Esophagus squamous epithelium (tissue), 4 donors: ENCODE measurements at regions not wholly inside any gene's neighbourhood (a gene's known extent, or its start where the extent isn't known, plus 50 kb on each side); places are given as distances from the start of the nearest gene placed in this dataset.

Experiments used
- CTCF ChIP-seq, 6 experiments: fragments of 450-650 bp in 4 of 6; fragments of 200-600 bp in 2 of 6; sonication (generic) in 2 of 6; IDR thresholded peaks; one replicate each; pipeline ENCODE4 v1.5.1; 2016 to 2019; ENCODE audit warnings: antibody characterized with exemption in 6 of 6, mild to moderate bottlenecking in 4 of 6, moderate library complexity in 4 of 6
- POLR2A ChIP-seq, 4 donors: fragments of 450-650 bp; IDR thresholded peaks; one replicate each; pipeline ENCODE4 v1.6.1; 2017; ENCODE audit warnings: antibody characterized with exemption in 4 of 4, mild to moderate bottlenecking in 4 of 4, moderate library complexity in 3 of 4

- TF ChIP-seq CTCF (IDR thresholded peaks at IDR 0.05) (no peak), POLR2A (IDR thresholded peaks at IDR 0.05) (no peak)
Measured at GRCh38 chr22:23471698-23472097, 108.4 kb downstream of the IGLL1 start.
